ENCODE measurements at regions not wholly inside any gene's neighbourhood (a gene's known extent, or its start where the extent isn't known, plus 50 kb on each side); places are given as distances from the start of the nearest gene placed in this dataset.

DNA sequence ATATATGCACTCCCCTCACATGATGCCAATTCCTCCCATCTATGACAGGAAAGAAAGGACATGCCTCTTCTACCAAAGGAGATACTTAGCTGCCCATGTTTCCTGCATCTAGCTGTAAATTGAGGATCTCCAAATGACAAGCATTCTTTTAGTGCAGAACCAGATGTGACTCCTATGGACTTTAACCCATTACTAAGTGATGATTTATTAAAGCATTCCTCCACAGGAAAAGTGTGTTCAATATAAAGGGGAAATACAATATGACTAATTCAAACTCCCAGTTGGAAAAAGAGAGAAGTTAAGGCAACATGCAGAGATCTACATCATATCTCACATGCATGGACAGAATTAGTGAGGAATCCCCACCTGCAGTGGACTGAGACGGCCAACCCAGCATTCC lies 221.3 kb downstream of the FAM76B start:
- TF ChIP-seq EZH2 (IDR thresholded peaks at IDR 0.05; ENCODE audit: borderline replicate concordance, insufficient read depth, low read depth, low read length, poor library complexity, severe bottlenecking), result no peak
- TF ChIP-seq, protein P1, sequence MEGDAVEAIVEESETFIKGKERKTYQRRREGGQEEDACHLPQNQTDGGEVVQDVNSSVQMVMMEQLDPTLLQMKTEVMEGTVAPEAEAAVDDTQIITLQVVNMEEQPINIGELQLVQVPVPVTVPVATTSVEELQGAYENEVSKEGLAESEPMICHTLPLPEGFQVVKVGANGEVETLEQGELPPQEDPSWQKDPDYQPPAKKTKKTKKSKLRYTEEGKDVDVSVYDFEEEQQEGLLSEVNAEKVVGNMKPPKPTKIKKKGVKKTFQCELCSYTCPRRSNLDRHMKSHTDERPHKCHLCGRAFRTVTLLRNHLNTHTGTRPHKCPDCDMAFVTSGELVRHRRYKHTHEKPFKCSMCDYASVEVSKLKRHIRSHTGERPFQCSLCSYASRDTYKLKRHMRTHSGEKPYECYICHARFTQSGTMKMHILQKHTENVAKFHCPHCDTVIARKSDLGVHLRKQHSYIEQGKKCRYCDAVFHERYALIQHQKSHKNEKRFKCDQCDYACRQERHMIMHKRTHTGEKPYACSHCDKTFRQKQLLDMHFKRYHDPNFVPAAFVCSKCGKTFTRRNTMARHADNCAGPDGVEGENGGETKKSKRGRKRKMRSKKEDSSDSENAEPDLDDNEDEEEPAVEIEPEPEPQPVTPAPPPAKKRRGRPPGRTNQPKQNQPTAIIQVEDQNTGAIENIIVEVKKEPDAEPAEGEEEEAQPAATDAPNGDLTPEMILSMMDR (IDR thresholded peaks at IDR 0.05), result no peak

Data from B cell (primary cell).